ENCODE measurements at regions not wholly inside any gene's neighbourhood (a gene's known extent, or its start where the extent isn't known, plus 50 kb on each side); places are given as distances from the start of the nearest gene placed in this dataset.

DNA sequence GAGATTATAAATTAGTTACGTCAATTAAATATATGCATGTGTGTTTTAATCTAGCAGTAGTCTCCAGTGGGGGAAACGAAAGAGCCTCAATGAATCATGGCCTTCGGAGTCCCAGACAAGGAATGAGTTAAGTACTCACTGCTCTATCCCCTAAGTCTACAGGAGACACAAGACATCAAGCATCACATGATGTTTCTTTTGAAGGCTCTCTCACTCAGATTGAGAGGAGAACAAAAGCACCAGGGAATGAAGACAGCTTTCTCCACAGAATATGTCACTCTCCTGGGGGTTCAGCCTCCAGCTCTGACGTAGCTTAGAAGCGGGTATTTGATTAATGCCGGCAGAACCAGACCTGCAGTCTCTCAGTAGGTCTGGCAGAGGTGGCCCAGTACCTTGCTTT is 381.4 kb downstream of the ACTL7B start:
- H3K4me2 ChIP-seq (ENCODE audit: low read depth, low read length): no peak overlapping the region
- H2AK5ac ChIP-seq (ENCODE audit: low read depth, low read length): peak overlapping the region; percentile 2; the same call in 1 of the 2 replicates
- no peaks in the 10 kb centered on the region for H3K79me1 ChIP-seq (ENCODE audit: low read depth in 1 of 2, low read length in 2 of 2)
- H3K18ac ChIP-seq (ENCODE audit: low read depth, low read length): peak overlapping the region; percentile 22; the same call in 1 of the 2 replicates
- H4K8ac ChIP-seq (ENCODE audit: low read depth in 2 of 2, low read length in 2 of 2): no peak overlapping the region
- H3K14ac ChIP-seq (replicated peaks; ENCODE audit: low read depth, low read length): no peak overlapping the region
- no peak overlapping the region for H2AK9ac ChIP-seq (replicated peaks; ENCODE audit: low read depth, low read length, poor library complexity)
- H3K4me3 ChIP-seq (ENCODE audit: insufficient read depth, low read depth, low read length): no peak overlapping the region
- WGBS, 2 experiments (ENCODE audit: extremely low coverage in 2 of 2, insufficient read length in 1 of 2): 92% methylated on average over 3 of the region's 6 CpGs; no CpG with 5 or more reads in 1 of the 2 experiments
- TF ChIP-seq, protein P1, sequence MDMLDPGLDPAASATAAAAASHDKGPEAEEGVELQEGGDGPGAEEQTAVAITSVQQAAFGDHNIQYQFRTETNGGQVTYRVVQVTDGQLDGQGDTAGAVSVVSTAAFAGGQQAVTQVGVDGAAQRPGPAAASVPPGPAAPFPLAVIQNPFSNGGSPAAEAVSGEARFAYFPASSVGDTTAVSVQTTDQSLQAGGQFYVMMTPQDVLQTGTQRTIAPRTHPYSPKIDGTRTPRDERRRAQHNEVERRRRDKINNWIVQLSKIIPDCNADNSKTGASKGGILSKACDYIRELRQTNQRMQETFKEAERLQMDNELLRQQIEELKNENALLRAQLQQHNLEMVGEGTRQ (IDR thresholded peaks at IDR 0.05; ENCODE audit: low read depth, low read length): no peak
- no peak for TF ChIP-seq MAFK (IDR thresholded peaks at IDR 0.05; ENCODE audit: low read depth, low read length)
- TF ChIP-seq, protein P2, sequence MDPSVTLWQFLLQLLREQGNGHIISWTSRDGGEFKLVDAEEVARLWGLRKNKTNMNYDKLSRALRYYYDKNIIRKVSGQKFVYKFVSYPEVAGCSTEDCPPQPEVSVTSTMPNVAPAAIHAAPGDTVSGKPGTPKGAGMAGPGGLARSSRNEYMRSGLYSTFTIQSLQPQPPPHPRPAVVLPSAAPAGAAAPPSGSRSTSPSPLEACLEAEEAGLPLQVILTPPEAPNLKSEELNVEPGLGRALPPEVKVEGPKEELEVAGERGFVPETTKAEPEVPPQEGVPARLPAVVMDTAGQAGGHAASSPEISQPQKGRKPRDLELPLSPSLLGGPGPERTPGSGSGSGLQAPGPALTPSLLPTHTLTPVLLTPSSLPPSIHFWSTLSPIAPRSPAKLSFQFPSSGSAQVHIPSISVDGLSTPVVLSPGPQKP (IDR thresholded peaks at IDR 0.05; ENCODE audit: borderline replicate concordance, low read depth, low read length): no peak
- TF ChIP-seq SMC3 (IDR thresholded peaks at IDR 0.05; ENCODE audit: low read depth, low read length): no peak
- TF ChIP-seq BHLHE40 (IDR thresholded peaks at IDR 0.05; ENCODE audit: low read depth, low read length): no peak
- intact Hi-C loops (cut with micrococcal nuclease) (loop anchor here (10.0 kb wide), 1 partner anchor 420 kb away; no protein-coding TSS in a partner anchor), dilution Hi-C loops (cut with HindIII; ENCODE audit: low sequenced_read_pairs, unreplicated experiment) (no loop called here), in situ Hi-C loops (cut with MboI; ENCODE audit: low sequenced_read_pairs) (no loop called here)
- POLR2A ChIA-PET (ENCODE audit: unreplicated experiment): no interaction called here
- no peak overlapping the region for H2BK5ac ChIP-seq (ENCODE audit: low read depth, low read length, poor library complexity, severe bottlenecking)
- peak overlapping the region; percentile 42 for H2BK20ac ChIP-seq (ENCODE audit: low read depth, low read length)
- H4K91ac ChIP-seq (ENCODE audit: insufficient read depth, low read depth, low read length): no peak overlapping the region; the same call in 1 of the 2 replicates
- no peak overlapping the region; the same call in 1 of the 2 replicates for H4K5ac ChIP-seq (ENCODE audit: low read depth, low read length)
- H3K27ac ChIP-seq (ENCODE audit: insufficient read depth, low read length): no peak overlapping the region
- H3K27me3 ChIP-seq (ENCODE audit: control insufficient read depth, insufficient read depth, low read length): no peaks in the 10 kb centered on the region
- CTCF ChIA-PET: no interaction called here
- no peak overlapping the region for H3K56ac ChIP-seq (ENCODE audit: extremely low read depth, insufficient read depth, low read length)
- no peak overlapping the region for H2AFZ ChIP-seq (replicated peaks; ENCODE audit: low read length, poor library complexity)
- peak overlapping the region; percentile 12; the same call in 1 of the 2 replicates for H2BK120ac ChIP-seq (ENCODE audit: low read depth, low read length)
- ATAC-seq (ENCODE audit: low read depth) (no peak), DNase-seq (no peak)
- H3K9me1 ChIP-seq (ENCODE audit: insufficient read depth, low read length): peaks cover 15% of the 10 kb centered on the region
- no peaks in the 10 kb centered on the region for H3K9me3 ChIP-seq (ENCODE audit: control insufficient read depth, insufficient read depth, low read length)
- no peak overlapping the region for H3K4ac ChIP-seq (ENCODE audit: low read depth, low read length)
- BruUV-seq (replicated peaks): no TSS peak
- H4K20me1 ChIP-seq (ENCODE audit: insufficient read depth, low read length): peaks cover 4% of the 10 kb centered on the region; the same call in 1 of the 2 replicates
- H2BK15ac ChIP-seq (ENCODE audit: low read depth, low read length): peak overlapping the region; percentile 12; the same call in 1 of the 3 replicates
- H3K36me3 ChIP-seq (ENCODE audit: control insufficient read depth, insufficient read depth, low read length): no peaks in the 10 kb centered on the region
- H3K23ac ChIP-seq (ENCODE audit: low read depth, low read length): no peak overlapping the region
- H3K9ac ChIP-seq (ENCODE audit: low read depth, low read length): no peak overlapping the region
- peaks cover 24% of the 10 kb centered on the region for H3K4me1 ChIP-seq (ENCODE audit: control insufficient read depth, insufficient read depth, low read length)
